ENCODE measurements at regions not wholly inside any gene's neighbourhood (a gene's known extent, or its start where the extent isn't known, plus 50 kb on each side); places are given as distances from the start of the nearest gene placed in this dataset.
"Not testable (repeated sequence)": the region's sequence is repeated elsewhere in the genome, so short reads cannot be mapped to it uniquely, and the experiment has no call there.

DNA sequence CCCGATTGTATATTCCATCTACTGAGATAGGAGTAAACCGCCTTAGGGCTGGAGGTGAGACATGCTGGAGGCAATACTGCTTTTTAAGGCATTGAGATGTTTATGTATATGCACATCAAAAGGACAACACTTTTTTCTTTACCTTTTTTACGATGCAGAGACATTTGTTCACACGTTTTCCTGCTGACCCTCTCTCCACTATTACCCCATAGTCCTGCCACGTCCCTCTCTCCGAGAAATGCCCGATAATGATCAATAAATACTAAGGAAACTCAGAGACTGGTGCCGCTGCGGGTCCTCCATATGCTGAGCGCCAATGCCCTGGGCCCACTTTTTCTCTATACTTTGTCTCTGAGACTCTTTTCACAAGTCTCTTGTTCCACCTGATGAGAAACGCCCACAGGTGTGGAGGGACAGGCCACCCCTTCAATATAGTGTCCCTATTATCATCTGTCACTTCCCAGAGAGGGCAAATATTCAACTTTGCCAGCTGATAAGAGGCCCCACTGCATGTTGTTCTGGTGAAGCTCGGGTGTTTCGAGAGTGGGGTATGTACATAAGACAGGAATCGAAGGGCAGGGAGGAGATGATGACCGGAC, 4203.5 kb upstream of the OR11H1 start:
- TF ChIP-seq, protein P1, sequence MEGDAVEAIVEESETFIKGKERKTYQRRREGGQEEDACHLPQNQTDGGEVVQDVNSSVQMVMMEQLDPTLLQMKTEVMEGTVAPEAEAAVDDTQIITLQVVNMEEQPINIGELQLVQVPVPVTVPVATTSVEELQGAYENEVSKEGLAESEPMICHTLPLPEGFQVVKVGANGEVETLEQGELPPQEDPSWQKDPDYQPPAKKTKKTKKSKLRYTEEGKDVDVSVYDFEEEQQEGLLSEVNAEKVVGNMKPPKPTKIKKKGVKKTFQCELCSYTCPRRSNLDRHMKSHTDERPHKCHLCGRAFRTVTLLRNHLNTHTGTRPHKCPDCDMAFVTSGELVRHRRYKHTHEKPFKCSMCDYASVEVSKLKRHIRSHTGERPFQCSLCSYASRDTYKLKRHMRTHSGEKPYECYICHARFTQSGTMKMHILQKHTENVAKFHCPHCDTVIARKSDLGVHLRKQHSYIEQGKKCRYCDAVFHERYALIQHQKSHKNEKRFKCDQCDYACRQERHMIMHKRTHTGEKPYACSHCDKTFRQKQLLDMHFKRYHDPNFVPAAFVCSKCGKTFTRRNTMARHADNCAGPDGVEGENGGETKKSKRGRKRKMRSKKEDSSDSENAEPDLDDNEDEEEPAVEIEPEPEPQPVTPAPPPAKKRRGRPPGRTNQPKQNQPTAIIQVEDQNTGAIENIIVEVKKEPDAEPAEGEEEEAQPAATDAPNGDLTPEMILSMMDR (conservative IDR thresholded peaks at IDR 0.05; ENCODE audit: low read depth, low read length): not testable (repeated sequence)
- TF ChIP-seq EZH2phosphoT487 (IDR thresholded peaks at IDR 0.05; ENCODE audit: borderline replicate concordance, low read length); EZH2 (IDR thresholded peaks at IDR 0.05; ENCODE audit: low read length, unreplicated experiment): not testable (repeated sequence)
